ENCODE measurements at regions not wholly inside any gene's neighbourhood (a gene's known extent, or its start where the extent isn't known, plus 50 kb on each side); places are given as distances from the start of the nearest gene placed in this dataset.

GRCh38 chr5:87729781-87730180, 317.1 kb upstream of the CCNH start:
- TF ChIP-seq POLR2A (IDR thresholded peaks at IDR 0.05): no peak
- TF ChIP-seq, protein P1, sequence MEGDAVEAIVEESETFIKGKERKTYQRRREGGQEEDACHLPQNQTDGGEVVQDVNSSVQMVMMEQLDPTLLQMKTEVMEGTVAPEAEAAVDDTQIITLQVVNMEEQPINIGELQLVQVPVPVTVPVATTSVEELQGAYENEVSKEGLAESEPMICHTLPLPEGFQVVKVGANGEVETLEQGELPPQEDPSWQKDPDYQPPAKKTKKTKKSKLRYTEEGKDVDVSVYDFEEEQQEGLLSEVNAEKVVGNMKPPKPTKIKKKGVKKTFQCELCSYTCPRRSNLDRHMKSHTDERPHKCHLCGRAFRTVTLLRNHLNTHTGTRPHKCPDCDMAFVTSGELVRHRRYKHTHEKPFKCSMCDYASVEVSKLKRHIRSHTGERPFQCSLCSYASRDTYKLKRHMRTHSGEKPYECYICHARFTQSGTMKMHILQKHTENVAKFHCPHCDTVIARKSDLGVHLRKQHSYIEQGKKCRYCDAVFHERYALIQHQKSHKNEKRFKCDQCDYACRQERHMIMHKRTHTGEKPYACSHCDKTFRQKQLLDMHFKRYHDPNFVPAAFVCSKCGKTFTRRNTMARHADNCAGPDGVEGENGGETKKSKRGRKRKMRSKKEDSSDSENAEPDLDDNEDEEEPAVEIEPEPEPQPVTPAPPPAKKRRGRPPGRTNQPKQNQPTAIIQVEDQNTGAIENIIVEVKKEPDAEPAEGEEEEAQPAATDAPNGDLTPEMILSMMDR (IDR thresholded peaks at IDR 0.05): no peak

Data from body of pancreas (tissue), 4 donors.